HG03558 (cell line): ENCODE measurements at regions not wholly inside any gene's neighbourhood (a gene's known extent, or its start where the extent isn't known, plus 50 kb on each side); places are given as distances from the start of the nearest gene placed in this dataset.
"Not testable (repeated sequence)": the region's sequence is repeated elsewhere in the genome, so short reads cannot be mapped to it uniquely, and the experiment has no call there.

Experiments
- ATAC-seq: cut with Tn5 transposase; IDR thresholded peaks from one replicate; pipeline ENCODE4 v1.9.1; 2021; ENCODE audit warnings: moderate number of reproducible peaks; ENCODE audit not compliant: unreplicated experiment; ENCODE audit errors: extremely low read depth

DNA sequence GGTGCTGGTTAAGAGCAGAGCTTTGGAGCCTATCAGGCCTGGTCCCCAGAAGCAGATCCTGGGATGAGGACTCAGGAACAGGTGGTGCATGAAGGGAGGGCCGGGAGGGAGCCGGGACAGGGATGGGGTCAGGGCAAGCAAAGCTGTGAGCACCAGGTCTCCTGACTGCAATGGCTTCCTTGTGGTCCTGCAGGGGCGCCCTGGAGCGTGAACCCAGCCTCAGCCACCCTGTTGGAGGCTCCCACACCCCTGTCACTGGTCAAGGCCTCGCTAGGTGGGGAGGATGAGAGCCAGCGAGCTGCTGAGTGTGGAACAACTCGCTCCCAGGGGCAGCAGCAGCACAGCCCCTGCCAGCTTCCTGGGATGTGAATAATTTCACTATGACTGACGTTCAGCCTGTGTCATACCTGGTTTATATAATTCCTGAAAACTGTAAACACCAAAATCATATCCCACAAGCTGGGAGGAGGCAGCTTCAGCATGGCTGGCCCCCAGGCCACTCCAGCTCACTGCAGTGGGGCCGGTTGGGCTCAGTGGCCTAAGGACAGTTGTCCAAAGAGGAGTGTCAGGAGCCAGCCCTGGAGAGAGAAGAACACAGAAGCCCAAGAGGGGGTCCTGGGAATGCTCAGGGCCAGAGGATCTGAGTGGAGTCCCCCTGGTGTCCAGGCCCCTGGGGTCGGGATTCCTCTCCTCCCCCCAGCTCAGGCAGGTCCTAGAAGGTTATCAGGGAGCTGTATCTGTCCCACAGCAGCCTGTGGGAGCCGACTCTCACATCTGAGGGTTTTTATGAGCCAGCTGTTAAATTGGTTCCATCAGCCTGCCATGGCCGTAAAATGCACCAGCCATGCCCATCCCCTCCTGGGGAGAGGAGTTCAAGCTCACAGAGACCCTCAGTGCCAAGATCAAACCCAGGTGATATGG is 272.9 kb downstream of the ADGRD1 start:
- no peak for ATAC-seq

DNA sequence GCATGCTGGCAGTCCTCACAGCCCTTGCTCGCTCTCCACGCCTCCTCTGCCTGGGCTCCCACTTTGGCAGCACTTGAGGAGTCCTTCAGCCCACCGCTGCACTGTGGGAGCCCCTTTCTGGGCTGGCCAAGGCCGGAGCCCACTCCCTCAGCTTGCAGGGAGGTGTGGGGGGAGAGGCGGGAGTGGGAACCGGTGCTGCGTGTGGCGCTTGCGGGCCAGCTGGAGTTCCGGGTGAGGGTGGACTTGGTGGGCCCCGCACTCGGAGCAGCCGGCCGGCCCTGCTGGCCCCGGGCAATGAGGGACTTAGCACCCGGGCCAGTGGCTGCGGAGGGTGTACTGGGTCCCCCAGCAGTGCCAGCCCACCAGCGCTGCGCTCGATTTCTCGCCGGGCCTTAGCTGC is 273.9 kb downstream of the ADGRD1 start:
- ATAC-seq, result not testable (repeated sequence)

DNA sequence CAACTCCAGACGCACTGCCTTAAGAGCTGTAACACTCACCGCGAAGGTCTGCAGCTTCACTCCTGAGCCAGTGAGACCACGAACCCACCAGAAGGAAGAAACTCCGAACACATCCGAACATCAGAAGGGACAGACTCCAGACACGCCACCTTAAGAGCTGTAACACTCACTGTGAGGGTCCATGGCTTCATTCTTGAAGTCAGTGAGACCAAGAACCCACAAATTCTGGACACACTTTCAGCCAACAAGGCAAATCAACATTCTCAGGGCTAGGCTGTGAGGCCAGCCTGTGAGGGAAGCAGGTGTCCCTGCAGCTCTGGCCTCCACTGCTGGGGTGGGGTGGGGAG is 275.3 kb downstream of the ADGRD1 start:
- not testable (repeated sequence) for ATAC-seq

DNA sequence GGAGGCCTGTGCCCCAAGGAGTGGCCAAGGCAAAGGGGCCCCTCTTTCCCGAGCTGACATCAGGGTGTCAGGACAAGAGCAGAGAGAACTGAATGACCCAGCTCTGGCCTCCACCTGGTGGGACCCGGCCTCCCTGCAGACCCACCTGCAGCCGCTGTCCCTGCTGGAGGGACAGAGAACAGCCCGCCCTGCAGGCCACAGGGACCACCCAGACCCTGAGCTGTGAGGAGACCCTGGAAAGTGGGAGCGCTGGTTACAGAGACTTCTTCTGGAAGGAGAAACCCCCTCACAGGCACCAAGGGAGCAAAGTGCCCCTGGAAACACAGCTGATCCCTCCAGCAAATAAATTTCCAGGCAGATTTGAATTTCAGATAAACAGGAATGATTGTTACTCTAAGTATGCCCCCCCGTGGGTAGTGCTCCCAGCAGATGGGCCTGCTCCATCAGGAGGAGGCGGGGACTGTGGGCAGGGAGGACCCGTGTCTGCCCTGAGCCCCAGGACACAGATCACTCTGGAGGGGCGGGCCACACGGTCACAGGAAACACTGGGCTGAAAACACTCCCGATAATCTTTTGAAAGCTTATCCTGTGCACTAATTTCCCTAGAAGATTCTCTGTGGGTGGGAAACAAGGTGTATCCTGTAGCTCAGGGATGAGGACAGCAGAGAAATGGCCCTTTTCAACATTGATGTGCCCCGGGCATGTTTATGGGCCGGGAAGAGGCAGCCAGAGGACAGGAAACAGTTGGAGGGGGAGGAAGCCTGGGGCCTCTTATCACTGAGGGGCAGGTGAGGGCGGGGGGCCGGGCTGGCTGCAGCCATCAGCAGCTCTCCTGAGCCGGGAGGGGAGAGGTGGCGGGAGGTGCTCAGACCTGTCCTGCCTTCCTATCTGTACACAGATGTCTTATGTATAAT is 276.0 kb downstream of the ADGRD1 start:
- no peak for ATAC-seq

DNA sequence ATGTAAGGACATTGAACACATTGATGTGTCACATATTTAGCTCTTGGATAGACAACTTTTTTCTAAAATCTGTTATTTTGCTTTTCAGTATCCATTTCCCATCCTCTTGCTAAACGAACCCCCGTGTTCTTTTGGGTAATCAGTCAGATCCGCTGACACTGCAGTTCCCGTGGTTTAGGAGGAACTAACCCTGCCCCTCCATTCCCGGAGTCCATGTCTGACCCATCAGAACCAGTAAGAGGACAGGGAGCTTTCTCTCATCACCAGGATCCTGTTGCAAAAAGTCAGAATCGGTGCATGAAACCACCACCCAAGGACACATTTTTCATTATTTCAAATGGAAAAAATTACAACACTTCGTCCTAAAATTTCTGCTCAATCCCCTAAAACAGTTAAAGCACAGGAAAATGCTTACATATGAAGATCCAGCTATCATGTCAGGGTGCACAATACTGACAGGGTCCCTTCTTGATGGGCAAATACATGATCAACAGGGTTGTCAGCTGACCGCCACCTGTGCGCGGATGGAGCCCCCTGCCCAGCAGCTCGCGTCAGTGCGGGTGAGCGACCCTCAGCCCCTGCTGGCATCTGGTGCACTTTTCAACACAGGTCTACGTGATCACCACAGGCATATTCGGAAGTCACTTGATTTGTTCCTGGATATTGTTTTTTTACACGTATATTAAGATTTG is 276.8 kb downstream of the ADGRD1 start:
- ATAC-seq, result no peak

DNA sequence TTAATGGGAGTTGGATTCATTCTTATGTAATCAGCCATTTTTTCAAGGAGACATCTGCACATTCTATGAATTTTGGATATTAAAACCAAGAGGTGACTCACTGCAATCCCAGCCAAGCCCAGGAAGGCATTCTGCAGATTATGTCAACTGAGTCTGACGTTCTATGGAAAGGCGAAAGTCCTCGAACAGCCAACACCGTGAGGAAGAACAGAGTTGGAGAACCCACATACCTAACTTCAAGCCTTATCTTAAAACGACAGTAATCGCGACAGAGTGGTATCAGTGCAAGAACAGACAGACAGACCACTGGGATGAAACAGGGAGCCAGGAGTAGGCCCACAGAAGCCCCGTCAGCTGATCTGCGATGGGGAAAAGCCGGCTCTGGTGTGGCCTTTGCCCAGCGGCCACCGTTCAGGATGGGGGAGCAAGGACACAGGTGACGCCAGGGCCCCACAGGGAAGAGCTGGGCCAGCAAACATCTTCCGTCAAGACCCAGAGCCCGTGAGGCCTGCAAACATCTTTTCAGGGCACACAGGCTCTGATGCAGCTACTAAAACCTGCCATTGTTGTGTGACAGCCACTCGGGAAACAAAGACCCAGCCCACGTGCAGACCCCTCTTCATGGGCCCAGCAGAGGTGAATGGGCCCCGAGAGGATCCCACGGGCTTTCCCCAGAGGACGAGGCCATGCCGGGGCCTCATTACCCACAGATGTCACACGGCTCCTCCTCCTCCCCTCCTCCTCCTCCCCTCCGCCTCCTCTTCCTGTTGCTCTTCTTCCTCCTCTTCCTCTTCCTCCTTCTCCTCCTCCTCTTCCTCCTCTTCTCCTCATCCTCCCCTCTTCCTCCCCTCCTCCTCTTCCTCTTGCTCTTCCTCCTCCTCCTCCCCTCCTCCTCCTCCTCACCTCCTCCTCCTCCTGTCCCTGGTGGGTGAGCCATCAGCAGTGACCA is 277.6 kb downstream of the ADGRD1 start:
- no peak for ATAC-seq

DNA sequence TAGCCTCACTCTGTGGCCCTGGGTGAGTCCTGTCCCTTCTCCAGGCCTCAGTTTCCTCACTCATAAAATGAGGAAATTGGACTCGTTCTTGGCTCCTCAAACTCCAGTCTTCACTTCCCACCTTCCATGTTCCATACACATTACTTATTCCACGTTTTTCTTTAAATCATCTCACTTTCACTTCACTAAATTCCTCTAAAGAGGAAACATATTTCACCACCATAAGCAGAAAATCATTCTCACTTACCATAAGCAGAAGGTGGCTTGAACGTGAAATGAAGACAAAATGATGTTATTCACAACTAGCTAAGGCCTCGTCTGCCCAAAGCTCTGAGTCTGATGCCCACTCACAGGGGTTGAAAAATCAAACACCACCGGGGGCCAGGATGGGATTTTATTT is 278.3 kb downstream of the ADGRD1 start:
- no peak for ATAC-seq

DNA sequence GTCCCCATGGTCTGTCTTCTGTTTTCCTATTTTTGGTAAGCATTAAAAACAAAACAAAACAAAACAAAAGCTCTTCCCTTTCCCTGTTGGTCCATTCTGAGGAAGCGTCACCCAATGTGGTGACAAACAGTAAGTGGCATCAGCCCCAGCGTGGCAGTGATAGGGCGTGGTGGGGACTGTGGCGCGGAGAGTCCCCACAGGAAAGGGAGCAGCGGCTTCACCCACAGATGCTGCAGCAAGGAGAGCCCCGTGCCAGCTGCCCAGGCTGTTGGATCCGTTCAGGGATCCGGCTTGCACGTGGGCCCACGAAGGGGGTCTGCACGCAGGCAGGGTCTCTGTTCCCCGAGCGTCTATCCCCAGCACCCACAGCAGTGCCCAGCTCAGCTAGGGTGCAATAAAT is 279.2 kb downstream of the ADGRD1 start:
- ATAC-seq, result not testable (repeated sequence)

DNA sequence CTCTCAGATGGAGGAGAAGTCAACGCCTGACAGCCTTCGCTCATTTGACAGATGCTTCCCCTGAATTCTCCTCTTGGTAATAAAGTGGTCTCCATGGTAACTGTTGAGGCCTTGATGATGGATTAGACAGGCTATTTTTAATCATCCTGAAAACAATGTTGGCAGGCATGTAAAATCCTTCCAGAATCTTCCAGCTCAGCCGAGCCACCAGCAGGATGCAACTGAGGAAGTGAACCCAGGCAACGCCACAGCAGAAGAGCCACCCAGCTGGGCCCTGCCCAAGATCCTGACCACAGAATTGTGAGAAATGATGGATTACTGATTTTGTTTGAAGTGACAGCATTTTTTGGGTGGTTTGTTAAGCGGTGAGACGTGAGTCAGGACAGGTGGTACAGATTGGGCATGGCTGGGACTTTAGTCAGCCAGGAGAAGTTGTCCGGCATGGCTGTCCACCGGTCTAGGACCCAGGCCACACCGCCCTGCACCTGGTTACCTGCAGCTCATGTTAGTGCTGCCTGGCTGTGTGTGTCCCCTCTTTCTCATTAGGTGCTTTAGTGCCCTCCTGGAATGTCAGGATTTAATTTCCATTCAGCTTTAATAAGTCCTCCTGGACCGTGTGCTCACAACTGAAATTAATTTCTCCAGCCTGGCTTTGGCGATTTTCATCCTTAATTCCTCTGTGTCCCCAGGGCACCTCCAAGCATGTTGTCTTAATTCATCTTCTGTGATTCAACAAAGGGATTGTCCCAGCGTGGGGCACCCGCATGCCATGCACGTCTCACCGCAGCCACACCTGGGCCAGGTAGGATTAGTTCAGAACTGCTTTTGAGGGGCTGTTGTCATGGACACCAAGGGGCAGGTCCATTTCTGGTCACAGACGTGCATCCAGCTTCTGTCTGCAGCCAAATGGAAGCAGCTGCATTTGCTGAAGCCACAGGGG is 280.4 kb downstream of the ADGRD1 start:
- not testable (repeated sequence) for ATAC-seq

DNA sequence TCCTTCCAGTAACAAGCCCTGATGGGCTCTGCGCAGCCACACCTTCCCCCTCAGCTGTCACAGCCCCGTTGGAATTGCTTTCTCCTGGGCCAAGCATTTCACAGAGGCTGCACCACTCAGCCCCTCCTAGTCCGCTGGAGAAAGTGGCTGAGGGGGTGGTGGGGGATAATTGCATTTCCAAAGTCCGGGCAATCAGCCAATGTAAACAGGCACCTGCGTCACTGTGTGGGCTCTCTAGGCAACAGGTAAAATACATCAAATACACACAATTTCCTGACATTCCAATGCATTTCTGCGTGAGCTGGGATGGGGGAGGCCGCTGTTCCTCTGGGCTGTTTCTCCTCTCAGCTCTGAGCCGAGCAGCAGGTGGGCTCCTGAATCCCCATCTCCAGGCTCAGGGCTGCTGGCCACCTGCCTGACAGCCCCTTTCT is 281.1 kb downstream of the ADGRD1 start:
- ATAC-seq, result not testable (repeated sequence)

DNA sequence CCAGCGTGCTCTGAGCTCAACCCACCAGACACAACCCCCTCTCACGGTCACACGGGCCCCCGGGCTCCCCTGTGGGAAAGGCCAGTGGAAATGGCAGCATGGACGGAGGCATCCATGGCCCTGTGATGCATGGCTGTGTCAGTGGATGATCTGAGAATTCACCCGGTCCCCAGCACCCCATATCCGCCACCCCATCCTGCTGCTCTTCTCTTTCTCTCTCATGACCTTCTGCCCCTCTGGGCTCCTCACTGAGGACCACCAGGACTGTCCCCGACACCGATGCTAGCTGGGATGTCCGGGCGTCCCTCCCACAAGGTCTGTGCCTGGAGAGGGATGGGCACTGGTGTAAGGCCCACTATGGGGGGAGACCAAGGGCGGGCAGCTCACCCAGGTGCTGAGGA is 282.2 kb downstream of the ADGRD1 start:
- no peak for ATAC-seq

DNA sequence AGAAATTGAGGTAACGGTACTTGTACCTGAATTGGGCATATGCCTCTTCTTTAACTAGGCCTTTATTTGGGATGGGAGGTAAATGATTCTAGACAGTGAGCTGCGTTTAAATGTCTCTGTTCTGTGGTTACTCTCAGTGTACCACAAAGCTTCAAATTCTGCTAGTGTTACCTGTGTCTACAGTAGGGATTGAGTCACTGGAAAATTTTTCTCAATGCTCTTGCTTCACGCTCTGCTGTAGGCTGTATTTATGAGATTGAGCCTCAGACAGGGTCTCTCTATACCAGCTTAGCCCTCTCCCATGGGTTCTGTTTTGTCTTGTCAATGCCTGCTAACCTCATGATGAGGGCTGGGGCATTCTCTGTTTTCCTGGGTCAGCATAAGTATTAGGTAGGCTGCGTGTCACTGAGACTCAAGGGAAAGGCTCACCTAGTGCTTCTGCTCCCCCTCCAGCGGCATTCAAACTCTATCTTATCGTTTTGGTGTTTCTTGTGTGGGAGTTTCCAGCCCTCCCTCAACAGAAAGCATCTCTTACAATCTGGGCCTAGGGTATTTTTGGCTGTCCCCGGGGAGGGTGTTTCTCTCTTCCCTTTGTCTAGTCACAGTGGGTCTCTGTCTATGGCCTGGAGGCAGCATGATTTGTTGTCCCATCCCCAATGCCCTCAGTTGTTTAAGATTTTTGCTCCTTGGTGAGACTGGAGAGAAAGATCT is 285.8 kb downstream of the ADGRD1 start:
- ATAC-seq, result peak; percentile 69

DNA sequence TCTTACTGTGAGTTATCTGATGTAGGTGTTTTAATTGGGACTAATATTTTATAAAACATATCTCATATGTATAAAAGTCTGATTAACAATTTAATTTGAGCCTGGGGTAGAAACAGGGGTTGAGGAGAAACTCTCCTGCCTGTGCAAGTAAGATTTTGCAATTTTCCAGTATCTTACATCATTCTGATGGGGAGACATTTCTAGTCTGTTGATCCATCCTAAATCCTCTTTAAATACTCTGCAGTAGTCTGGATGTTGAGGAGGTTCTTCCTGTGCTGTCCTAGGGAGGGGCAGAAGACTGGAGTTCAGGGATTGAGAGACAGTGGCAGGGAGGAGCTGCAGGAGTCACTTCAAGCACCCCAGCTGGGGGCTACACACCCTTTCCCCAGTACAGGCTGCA is 287.8 kb downstream of the ADGRD1 start:
- ATAC-seq, result no peak

DNA sequence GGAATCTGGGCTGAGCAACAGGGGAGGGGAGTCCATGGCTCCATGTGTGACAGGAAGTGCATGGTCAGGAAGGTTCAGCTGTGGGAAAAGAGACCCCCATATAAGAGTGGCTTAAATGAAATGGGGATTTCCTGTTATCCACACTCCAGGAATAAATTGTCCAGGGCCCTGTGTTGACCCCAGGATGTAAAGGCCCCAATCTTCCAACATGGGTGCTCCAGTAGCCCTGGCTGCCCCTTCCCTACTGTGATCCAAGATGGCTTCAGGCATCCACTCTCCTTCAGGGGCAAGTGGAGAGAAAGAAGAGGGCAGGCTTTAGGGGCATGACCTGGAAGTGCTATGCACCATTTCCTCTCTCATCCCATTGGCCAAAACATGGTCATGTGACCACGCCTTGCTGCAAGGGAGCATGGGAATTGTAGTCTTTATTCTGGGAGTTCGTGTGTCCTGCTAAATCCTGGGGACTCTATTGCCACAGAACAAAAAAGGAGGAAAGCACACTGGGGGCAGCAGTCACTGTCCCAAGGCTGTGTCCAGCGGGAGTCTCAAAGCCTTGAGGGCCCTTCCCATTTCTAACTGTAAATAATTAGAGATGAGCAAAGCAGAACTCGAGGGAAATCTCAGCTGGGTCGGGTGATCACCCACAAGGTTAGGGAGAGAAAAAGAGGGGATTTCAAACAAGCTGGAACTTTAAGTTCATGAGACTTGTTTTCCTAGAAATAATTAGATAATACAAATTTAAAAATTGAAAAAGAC is 289.2 kb downstream of the ADGRD1 start:
- no peak for ATAC-seq

DNA sequence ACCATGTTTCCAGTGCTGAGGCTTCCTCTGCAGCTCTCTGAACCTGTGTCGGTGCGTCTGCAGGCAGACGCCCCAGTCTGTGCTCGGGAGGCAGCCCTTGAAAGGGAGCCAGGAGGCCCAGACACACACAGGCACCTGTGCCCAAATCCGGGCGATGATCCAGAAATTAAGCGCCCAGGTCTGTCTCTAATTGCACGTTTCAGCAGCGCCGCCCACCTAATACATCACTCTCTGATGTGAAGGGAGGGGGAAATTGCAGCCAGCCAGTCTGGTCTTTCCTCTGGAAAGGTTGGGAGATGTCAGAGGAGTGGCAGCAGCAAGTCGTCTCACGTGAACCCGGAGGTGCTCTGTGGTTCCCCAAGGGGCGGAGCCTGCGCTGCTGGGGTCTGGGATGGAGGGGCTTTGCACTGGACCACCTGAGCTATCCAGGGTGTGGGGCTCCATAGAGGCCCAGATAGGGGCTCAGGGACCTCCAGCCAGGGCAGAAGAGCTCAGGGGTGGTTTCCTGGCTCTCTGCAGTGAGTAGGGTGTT is 290.5 kb downstream of the ADGRD1 start:
- ATAC-seq, result not testable (repeated sequence)

DNA sequence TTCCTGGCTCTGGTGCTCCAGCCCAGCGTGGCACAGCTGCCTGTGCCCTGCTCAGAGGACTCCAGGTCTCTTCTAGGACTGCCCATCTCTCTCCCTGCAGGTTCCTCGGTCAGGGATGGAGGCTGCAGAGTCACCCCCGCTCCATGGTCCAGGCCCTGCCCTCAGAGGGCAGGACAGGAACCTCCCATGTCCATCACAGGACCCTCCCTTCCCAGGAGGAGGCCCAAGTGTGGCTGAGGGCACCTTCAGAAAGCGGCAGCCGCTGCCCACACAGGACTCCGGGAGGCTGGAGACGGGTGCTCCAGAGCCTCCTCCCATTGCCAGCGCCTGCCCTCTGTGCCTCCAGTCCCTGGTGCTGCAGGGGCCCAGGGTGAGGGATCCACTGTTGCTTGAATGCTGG is 291.5 kb downstream of the ADGRD1 start:
- not testable (repeated sequence) for ATAC-seq
